ENCODE measurements at regions not wholly inside any gene's neighbourhood (a gene's known extent, or its start where the extent isn't known, plus 50 kb on each side); places are given as distances from the start of the nearest gene placed in this dataset.

GRCh38 chr6:10315658-10316372, 99.1 kb downstream of the TFAP2A start:
- TF ChIP-seq CTCF (IDR thresholded peaks at IDR 0.05) (no peak), SIN3A (IDR thresholded peaks at IDR 0.05; ENCODE audit: borderline replicate concordance, insufficient read depth, low read depth, low read length) (no peak), POLR2AphosphoS5 (IDR thresholded peaks at IDR 0.05; ENCODE audit: low read depth, low read length) (no peak), REST (IDR thresholded peaks at IDR 0.05; ENCODE audit: insufficient read depth in 1 of 2, low read depth in 2 of 2, low read length in 1 of 2) (no peak)

Data from Panc1 (cell line).